IMR-90 (cell line): ENCODE measurements at regions not wholly inside any gene's neighbourhood (a gene's known extent, or its start where the extent isn't known, plus 50 kb on each side); places are given as distances from the start of the nearest gene placed in this dataset.

Experiments used
- BHLHE40 ChIP-seq: fragments of 150-350 bp; IDR thresholded peaks from 2 replicates; pipeline ENCODE4 v1.6.1; 2016; ENCODE audit warnings: mild to moderate bottlenecking, low read depth, low read length
- CEBPB ChIP-seq: IDR thresholded peaks from 2 replicates; pipeline ENCODE4 v1.6.1; 2012; ENCODE audit warnings: low read depth, low read length, improper control_type of control experiment
- CTCF ChIP-seq: conservative IDR thresholded peaks from 2 replicates; pipeline ENCODE4 v1.5.1; 2012; ENCODE audit warnings: mild to moderate bottlenecking, low read depth, low read length, improper control_type of control experiment
- ELK1 ChIP-seq: fragments of 150-350 bp; IDR thresholded peaks from 2 replicates; pipeline ENCODE4 v1.6.1; 2016; ENCODE audit warnings: low read depth, mild to moderate bottlenecking, low read length, moderate library complexity, borderline replicate concordance
- FOS ChIP-seq: fragments of 150-350 bp; IDR thresholded peaks from 2 replicates; pipeline ENCODE4 v1.6.1; 2016; ENCODE audit warnings: low read depth, low read length
- POLR2A ChIP-seq: IDR thresholded peaks from 2 replicates; pipeline ENCODE4 v1.6.1; 2012; ENCODE audit warnings: mild to moderate bottlenecking, low read depth, low read length

GRCh38 chr6:114541794-114542193 lies 199.0 kb upstream of the HS3ST5 start:
- TF ChIP-seq CEBPB (no peak), CTCF (no peak), ELK1 (no peak), POLR2A (no peak), BHLHE40 (no peak), FOS (no peak)
